Pancreas (tissue), 10 donors: ENCODE measurements at regions not wholly inside any gene's neighbourhood (a gene's known extent, or its start where the extent isn't known, plus 50 kb on each side); places are given as distances from the start of the nearest gene placed in this dataset.

Experiments used
- ATAC-seq, 4 donors: fragments of 200-7000 bp; cut with Tn5 transposase; one replicate each; pipeline versions ENCODE4 v1.8.0 to v1.9.1; 2020; ENCODE audit warnings: mild to moderate bottlenecking in 4 of 4, moderate library complexity in 4 of 4
- DNase-seq, 6 donors: peaks; one replicate each; pipeline ENCODE4 v3.0.0-alpha.2; 2020
- FAIRE-seq: peaks from 2 replicates; lab custom pipeline; 2012; peaks lifted over from hg19 to GRCh38; lab: Jason Lieb, UNC
- H3K27ac ChIP-seq, 4 donors: fragments of 200-600 bp; sonication (generic); 1 replicate in 3 of 4; 2 replicates in 1 of 4; pipeline versions ENCODE4 v1.5.0 to v1.8.0; 2020
- H3K27me3 ChIP-seq, 4 donors: fragments of 200-600 bp; one replicate each; pipeline ENCODE4 v1.8.0; 2021
- H3K36me3 ChIP-seq, 3 donors: fragments of 200-600 bp; sonication (generic) in 1 of 3; one replicate each; pipeline versions ENCODE4 v1.5.0 to v1.8.0; 2020 to 2021
- H3K4me1 ChIP-seq, 3 donors: fragments of 200-600 bp; one replicate each; pipeline ENCODE4 v1.8.0; 2021
- H3K4me3 ChIP-seq, 4 donors: fragments of 200-600 bp; sonication (generic) in 2 of 4; one replicate each; pipeline versions ENCODE4 v1.5.0 to v1.8.0; 2020 to 2021
- H3K9me3 ChIP-seq, 4 donors: fragments of 200-600 bp; one replicate each; pipeline ENCODE4 v1.8.0; 2021
- WGBS, 2 donors: extraction: QIAGEN DNeasy Blood & Tissue Kit; methylation state at CpG; one replicate each; pipeline ENCODE4 v1.1.7; 2013; 5-methylcytosine and 5-hydroxymethylcytosine counted together
- intact Hi-C, 3 donors: fragments of 100-400 bp; cut with DNase I; formaldehyde crosslinking; loops; one replicate each; pipeline versions ENCODE4 v1.11.1 to v1.14.2; 2022
- TF ChIP-seq, protein P1 (sequence below), 4 donors: fragments of 200-600 bp; sonication (generic) in 3 of 4; IDR thresholded peaks; one replicate each; pipeline versions ENCODE4 v1.5.0 to v1.8.0; 2021; ENCODE audit warnings: antibody characterized with exemption in 4 of 4
- donor health status: healthy with polysubstance abuse.
- donor health status: DM: no; HTN: no; CAD: no; lungs with moderate emphysema.
- donor health status: DM: no; HTN: no; CAD: no.
- donor health status: control.
- donor health status: control.
- donor health status: Bipolar disorder and iron deficiency.
- donor health status: DM: yes; HTN: yes; CAD: no.
- donor health status: DM: no; HTN: no; CAD: no.
- donor health status: DM: no; HTN: no; CAD: no.
- donor health status: DM: yes; HTN: yes; CAD: no.

DNA sequence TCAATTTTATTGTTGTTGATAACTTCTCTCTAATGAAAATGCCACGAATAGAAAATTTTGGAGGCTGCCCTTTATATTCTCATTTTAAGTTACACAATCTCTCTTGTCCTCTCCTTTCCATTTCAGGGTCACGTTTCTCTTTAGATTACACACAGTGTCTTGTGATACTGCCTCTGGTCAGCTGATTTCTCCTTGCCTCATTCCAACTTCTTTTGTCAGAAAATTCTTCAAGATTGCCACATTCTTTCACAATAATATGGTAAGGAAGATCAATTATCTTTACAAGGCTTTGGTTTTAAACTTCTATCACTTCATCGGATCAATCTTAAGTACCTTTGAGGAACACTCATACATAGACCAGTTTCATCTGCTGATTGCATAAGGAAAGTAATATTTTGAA, 370.3 kb downstream of the RFPL4B start:
- H3K4me1 ChIP-seq = no peaks in the 10 kb centered on the region
- H3K27me3 ChIP-seq = no peaks in the 10 kb centered on the region
- no peaks in the 10 kb centered on the region for H3K36me3 ChIP-seq
- TF ChIP-seq, protein P1, sequence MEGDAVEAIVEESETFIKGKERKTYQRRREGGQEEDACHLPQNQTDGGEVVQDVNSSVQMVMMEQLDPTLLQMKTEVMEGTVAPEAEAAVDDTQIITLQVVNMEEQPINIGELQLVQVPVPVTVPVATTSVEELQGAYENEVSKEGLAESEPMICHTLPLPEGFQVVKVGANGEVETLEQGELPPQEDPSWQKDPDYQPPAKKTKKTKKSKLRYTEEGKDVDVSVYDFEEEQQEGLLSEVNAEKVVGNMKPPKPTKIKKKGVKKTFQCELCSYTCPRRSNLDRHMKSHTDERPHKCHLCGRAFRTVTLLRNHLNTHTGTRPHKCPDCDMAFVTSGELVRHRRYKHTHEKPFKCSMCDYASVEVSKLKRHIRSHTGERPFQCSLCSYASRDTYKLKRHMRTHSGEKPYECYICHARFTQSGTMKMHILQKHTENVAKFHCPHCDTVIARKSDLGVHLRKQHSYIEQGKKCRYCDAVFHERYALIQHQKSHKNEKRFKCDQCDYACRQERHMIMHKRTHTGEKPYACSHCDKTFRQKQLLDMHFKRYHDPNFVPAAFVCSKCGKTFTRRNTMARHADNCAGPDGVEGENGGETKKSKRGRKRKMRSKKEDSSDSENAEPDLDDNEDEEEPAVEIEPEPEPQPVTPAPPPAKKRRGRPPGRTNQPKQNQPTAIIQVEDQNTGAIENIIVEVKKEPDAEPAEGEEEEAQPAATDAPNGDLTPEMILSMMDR (IDR thresholded peaks at IDR 0.05) = no peak
- H3K9me3 ChIP-seq = no peaks in the 10 kb centered on the region
- H3K27ac ChIP-seq = no peak overlapping the region
- intact Hi-C loops = no loop called here
- ATAC-seq (no peak), FAIRE-seq (no peak), DNase-seq (no peak)
- WGBS, 2 donors = 56 to 58% methylated on average over 3 of the region's 3 CpGs
- no peak overlapping the region for H3K4me3 ChIP-seq

DNA sequence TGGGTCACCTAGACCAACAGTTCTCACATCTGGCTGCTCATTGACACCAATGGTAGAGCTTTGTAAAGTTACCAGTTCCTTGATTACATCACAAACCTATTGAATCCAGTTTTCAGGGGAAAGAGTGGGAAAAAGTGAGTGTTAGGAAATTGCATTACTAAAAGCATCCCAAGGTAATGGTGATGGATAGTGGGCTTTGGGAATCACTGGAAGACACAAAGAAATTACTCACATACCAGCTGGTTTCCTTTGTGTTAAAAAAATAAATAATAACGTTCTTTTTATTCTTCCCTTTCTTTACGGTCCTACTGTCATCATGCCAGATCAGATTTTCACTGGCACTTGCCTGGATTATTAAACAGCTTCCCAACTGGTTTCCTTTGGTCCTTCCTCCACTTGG, 370.7 kb downstream of the RFPL4B start:
- H3K4me3 ChIP-seq = no peak overlapping the region
- H3K36me3 ChIP-seq = no peaks in the 10 kb centered on the region
- TF ChIP-seq, protein P1 (IDR thresholded peaks at IDR 0.05) = no peak
- FAIRE-seq = no peak
- no peaks in the 10 kb centered on the region for H3K9me3 ChIP-seq
- no peak for ATAC-seq
- H3K27me3 ChIP-seq = no peaks in the 10 kb centered on the region
- H3K4me1 ChIP-seq = no peaks in the 10 kb centered on the region
- no peak overlapping the region for H3K27ac ChIP-seq
- 38 to 63% methylated on average over 2 of the region's 2 CpGs for WGBS, 2 donors
- no peak for DNase-seq
- intact Hi-C loops = no loop called here

DNA sequence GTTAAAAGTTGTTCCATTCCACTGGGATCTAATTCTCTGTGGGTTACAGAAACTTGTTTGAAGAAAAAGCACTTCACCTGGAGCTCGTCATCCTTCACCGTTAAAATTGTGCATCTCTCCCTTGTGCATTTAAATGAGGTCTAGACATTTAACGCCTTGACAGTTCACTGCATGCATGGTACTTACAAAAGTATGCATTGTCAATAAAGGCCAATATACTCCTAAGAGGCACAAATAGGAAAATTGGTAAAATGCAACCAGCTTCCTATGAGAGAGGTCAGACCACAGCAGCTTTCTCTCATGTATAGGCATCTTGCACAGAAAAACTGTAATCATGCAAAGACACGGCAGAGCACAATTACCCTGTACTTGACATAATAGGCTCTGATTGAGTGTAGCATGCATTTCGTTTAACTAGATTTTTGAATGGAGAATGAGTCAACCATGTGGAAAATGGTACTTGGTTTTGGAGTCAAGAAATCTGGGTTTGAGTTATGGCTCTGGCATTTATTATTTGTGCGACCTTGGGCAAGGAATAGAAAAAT, 378.5 kb downstream of the RFPL4B start:
- WGBS, 2 donors = 87% methylated on average over 6 of the region's 6 CpGs
- TF ChIP-seq, protein P1 (IDR thresholded peaks at IDR 0.05) = no peak
- DNase-seq (no peak), FAIRE-seq (no peak), ATAC-seq (no peak)
- H3K4me3 ChIP-seq = no peak overlapping the region
- no peak overlapping the region for H3K27ac ChIP-seq
- no peaks in the 10 kb centered on the region for H3K4me1 ChIP-seq
- intact Hi-C loops = no loop called here
- H3K36me3 ChIP-seq = no peaks in the 10 kb centered on the region
- H3K9me3 ChIP-seq = no peaks in the 10 kb centered on the region
- H3K27me3 ChIP-seq = no peaks in the 10 kb centered on the region

DNA sequence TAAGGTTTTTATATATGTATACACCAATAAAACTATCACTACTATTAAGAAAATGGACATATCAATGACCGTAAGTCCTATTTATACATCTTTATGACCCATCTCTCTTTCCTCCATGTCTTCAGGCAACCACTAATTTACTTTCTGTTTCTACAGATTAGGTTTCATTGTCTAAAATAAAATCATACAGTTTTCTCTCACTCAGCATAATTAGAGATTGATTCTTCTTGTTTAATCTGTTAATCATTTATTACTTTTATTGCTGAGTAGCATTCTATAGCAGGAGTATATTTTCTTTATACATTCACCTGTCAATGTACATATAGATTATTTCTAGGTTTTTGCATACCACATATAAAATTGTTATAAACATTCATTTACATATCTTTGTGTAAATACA, 388.0 kb downstream of the RFPL4B start:
- H3K27ac ChIP-seq = no peak overlapping the region
- 92 to 93% methylated on average over 1 of the region's 1 CpG for WGBS, 2 donors
- no peak overlapping the region for H3K4me3 ChIP-seq
- intact Hi-C loops = no loop called here
- DNase-seq (no peak), FAIRE-seq (no peak), ATAC-seq (no peak)
- no peaks in the 10 kb centered on the region for H3K36me3 ChIP-seq
- TF ChIP-seq, protein P1 (IDR thresholded peaks at IDR 0.05) = no peak
- H3K9me3 ChIP-seq = no peaks in the 10 kb centered on the region
- no peaks in the 10 kb centered on the region for H3K4me1 ChIP-seq
- H3K27me3 ChIP-seq = no peaks in the 10 kb centered on the region

DNA sequence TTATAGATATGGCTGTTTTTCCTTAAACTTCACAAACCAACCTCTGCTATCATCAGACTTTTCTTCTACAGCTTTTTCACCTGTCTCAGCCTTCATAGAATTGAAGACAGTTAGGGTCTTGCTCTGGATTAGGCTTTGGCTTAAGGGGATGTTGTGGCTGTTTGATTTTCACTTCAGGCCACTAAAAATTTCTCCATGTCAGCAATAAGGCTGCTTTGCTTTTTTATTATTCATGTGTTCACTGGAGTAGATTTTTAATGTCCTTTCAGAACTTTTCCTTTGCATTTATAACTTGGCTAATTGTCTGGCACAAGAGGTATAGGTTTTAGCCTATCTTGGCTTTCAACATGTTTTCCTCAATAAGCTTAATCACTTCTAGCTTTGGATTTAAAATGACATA, 392.6 kb downstream of the RFPL4B start:
- Histone ChIP-seq H3K27me3 (no peaks in the 10 kb centered on the region), H3K4me3 (no peak overlapping the region), H3K36me3 (no peaks in the 10 kb centered on the region), H3K9me3 (no peaks in the 10 kb centered on the region), H3K27ac (no peak overlapping the region), H3K4me1 (no peaks in the 10 kb centered on the region)
- intact Hi-C loops = no loop called here
- DNase-seq (no peak), ATAC-seq (no peak), FAIRE-seq (no peak)
- TF ChIP-seq, protein P1 (IDR thresholded peaks at IDR 0.05) = no peak
